ENCODE measurements at regions not wholly inside any gene's neighbourhood (a gene's known extent, or its start where the extent isn't known, plus 50 kb on each side); places are given as distances from the start of the nearest gene placed in this dataset.

GRCh38 chr5:96072791-96073165 is 111.1 kb upstream of the ELL2 start:
- no peaks in the 10 kb centered on the region for H4K20me1 ChIP-seq (ENCODE audit: insufficient read depth)
- POLR2A ChIA-PET: no interaction called here
- no peak overlapping the region for H3K27ac ChIP-seq (ENCODE audit: low read depth in 2 of 2, low read length in 1 of 2)
- DNase-seq: no peak
- peaks cover 25% of the 10 kb centered on the region for H3F3A ChIP-seq (replicated peaks; ENCODE audit: insufficient read depth)
- H3K9ac ChIP-seq: no peak overlapping the region
- no peaks in the 10 kb centered on the region for H3K79me2 ChIP-seq (ENCODE audit: insufficient read depth)
- TF ChIP-seq RXRA (IDR thresholded peaks at IDR 0.05; ENCODE audit: borderline replicate concordance, low read depth): no peak
- TF ChIP-seq PBX3 (IDR thresholded peaks at IDR 0.05): no peak
- no peak for TF ChIP-seq USF2 (IDR thresholded peaks at IDR 0.05; ENCODE audit: borderline replicate concordance, low read depth, low read length)
- TF ChIP-seq IRF3 (IDR thresholded peaks at IDR 0.05; ENCODE audit: low read depth, low read length): no peak
- TF ChIP-seq TCF12 (IDR thresholded peaks at IDR 0.05): no peak
- H3K27me3 ChIP-seq (ENCODE audit: insufficient read depth): no peaks in the 10 kb centered on the region
- 84% methylated on average over 3 of the region's 3 CpGs for WGBS (ENCODE audit: low lambda C conversion rate)
- H3K9me3 ChIP-seq: no peaks in the 10 kb centered on the region
- no peak overlapping the region for H3K4me3 ChIP-seq (ENCODE audit: low read depth in 2 of 2, low read length in 1 of 2)
- no peaks in the 10 kb centered on the region for H3K36me3 ChIP-seq (replicated peaks in 1 of 2; ENCODE audit: control insufficient read depth in 1 of 2, insufficient read depth in 2 of 2, low read length in 1 of 2)
- CTCF ChIA-PET: no interaction called here
- H2AFZ ChIP-seq (ENCODE audit: low read depth): no peak overlapping the region
- peaks cover 2 to 8% of the 10 kb centered on the region in 2 experiments; a peak in 2 of 4 replicates for H3K4me1 ChIP-seq (ENCODE audit: control insufficient read depth in 1 of 2, insufficient read depth in 2 of 2, low read depth in 1 of 2, low read length in 1 of 2)
- H3K9me2 ChIP-seq: no peaks in the 10 kb centered on the region
- no peak overlapping the region for H3K4me2 ChIP-seq

- Histone ChIP-seq H3K27ac (ENCODE audit: low read depth in 2 of 2, low read length in 1 of 2) (no peak overlapping the region), H3K27me3 (ENCODE audit: insufficient read depth) (no peaks in the 10 kb centered on the region), H3K4me3 (ENCODE audit: low read depth in 2 of 2, low read length in 1 of 2) (no peak overlapping the region), H3K4me1 (ENCODE audit: control insufficient read depth in 1 of 2, insufficient read depth in 2 of 2, low read depth in 1 of 2, low read length in 1 of 2) (peaks cover 2 to 12% of the 10 kb centered on the region in 2 experiments; a peak in 2 of 4 replicates), H3K9me2 (no peaks in the 10 kb centered on the region), H3F3A (replicated peaks; ENCODE audit: insufficient read depth) (peaks cover 30% of the 10 kb centered on the region), H3K9ac (no peak overlapping the region), H3K4me2 (no peak overlapping the region), H2AFZ (ENCODE audit: low read depth) (no peak overlapping the region), H3K36me3 (replicated peaks in 1 of 2; ENCODE audit: control insufficient read depth in 1 of 2, insufficient read depth in 2 of 2, low read length in 1 of 2) (no peaks in the 10 kb centered on the region), H3K79me2 (ENCODE audit: insufficient read depth) (no peaks in the 10 kb centered on the region), H4K20me1 (ENCODE audit: insufficient read depth) (no peaks in the 10 kb centered on the region), H3K9me3 (no peaks in the 10 kb centered on the region)
- ChIA-PET CTCF (no interaction called here), POLR2A (no interaction called here)
- WGBS (ENCODE audit: low lambda C conversion rate): 74% methylated on average over 4 of the region's 4 CpGs
- DNase-seq: no peak
- TF ChIP-seq FOXJ3 (CRISPR knock-in tag; IDR thresholded peaks at IDR 0.05): no peak
- no peak for TF ChIP-seq POLR2AphosphoS5 (IDR thresholded peaks at IDR 0.05; ENCODE audit: low read depth, low read length)
- no peak for TF ChIP-seq JUND (IDR thresholded peaks at IDR 0.05)
- no peak for TF ChIP-seq CHD2 (IDR thresholded peaks at IDR 0.05; ENCODE audit: low read length, partially characterized antibody)
- no peak for TF ChIP-seq ZBTB33 (IDR thresholded peaks at IDR 0.05; ENCODE audit: borderline replicate concordance, low read depth)
- TF ChIP-seq REST (IDR thresholded peaks at IDR 0.05; ENCODE audit: low read depth, low read length): no peak
- no peak for TF ChIP-seq SMC3 (IDR thresholded peaks at IDR 0.05; ENCODE audit: low read depth, low read length)
- TF ChIP-seq MAX (IDR thresholded peaks at IDR 0.05; ENCODE audit: low read depth): no peak
- no peak for TF ChIP-seq EP300 (IDR thresholded peaks at IDR 0.05; ENCODE audit: borderline replicate concordance in 1 of 2, low read depth in 1 of 2, low read length in 1 of 2)
- no peak for TF ChIP-seq SIN3A (IDR thresholded peaks at IDR 0.05; ENCODE audit: borderline replicate concordance, low read depth, low read length)
- TF ChIP-seq FOXM1 (IDR thresholded peaks at IDR 0.05; ENCODE audit: low read depth): no peak
- no peak for TF ChIP-seq GABPA (IDR thresholded peaks at IDR 0.05; ENCODE audit: low read depth)
- TF ChIP-seq RAD21 (IDR thresholded peaks at IDR 0.05; ENCODE audit: low read length): no peak
These were observed 110.6 kb upstream of the ELL2 start for GRCh38 chr5:96072138-96072790.

Data from SK-N-SH (cell line).